ENCODE measurements at regions not wholly inside any gene's neighbourhood (a gene's known extent, or its start where the extent isn't known, plus 50 kb on each side); places are given as distances from the start of the nearest gene placed in this dataset.

DNA sequence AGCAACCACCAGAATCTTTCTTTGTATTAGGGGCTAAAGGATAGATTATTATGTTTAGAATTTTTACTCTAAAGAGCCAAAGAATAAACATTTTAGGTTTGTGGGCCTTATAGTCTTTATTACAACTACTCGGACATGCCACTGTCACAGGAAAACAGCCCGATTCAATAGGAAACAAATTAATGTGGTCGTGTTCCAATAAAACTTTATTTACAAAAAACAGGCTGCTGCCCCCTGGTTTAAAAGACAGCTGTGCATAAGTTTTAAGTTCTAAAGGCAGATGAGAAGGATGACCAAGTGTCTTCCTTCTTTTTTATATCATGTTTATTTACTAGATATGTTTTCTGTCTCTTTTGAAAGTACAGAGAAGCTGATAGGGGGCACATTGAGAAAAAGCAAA lies 166.5 kb downstream of the HS3ST3A1 start:
- no peak for TF ChIP-seq EZH2 (IDR thresholded peaks at IDR 0.05; ENCODE audit: low read length, missing control alignments)
- TF ChIP-seq, protein P1, sequence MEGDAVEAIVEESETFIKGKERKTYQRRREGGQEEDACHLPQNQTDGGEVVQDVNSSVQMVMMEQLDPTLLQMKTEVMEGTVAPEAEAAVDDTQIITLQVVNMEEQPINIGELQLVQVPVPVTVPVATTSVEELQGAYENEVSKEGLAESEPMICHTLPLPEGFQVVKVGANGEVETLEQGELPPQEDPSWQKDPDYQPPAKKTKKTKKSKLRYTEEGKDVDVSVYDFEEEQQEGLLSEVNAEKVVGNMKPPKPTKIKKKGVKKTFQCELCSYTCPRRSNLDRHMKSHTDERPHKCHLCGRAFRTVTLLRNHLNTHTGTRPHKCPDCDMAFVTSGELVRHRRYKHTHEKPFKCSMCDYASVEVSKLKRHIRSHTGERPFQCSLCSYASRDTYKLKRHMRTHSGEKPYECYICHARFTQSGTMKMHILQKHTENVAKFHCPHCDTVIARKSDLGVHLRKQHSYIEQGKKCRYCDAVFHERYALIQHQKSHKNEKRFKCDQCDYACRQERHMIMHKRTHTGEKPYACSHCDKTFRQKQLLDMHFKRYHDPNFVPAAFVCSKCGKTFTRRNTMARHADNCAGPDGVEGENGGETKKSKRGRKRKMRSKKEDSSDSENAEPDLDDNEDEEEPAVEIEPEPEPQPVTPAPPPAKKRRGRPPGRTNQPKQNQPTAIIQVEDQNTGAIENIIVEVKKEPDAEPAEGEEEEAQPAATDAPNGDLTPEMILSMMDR (conservative IDR thresholded peaks at IDR 0.05 in 1 of 2, IDR thresholded peaks at IDR 0.05 in 1 of 2; ENCODE audit: low read depth in 1 of 2, low read length in 2 of 2), result no peak

All from fibroblast of lung (primary cell).